BE2C (cell line): ENCODE measurements at regions not wholly inside any gene's neighbourhood (a gene's known extent, or its start where the extent isn't known, plus 50 kb on each side); places are given as distances from the start of the nearest gene placed in this dataset.
"Not testable (repeated sequence)": the region's sequence is repeated elsewhere in the genome, so short reads cannot be mapped to it uniquely, and the experiment has no call there.

Source experiments
- DNase-seq: peaks from one replicate; pipeline ENCODE4 v3.0.0-alpha.2; 2020
- H3K27me3 ChIP-seq: fragments of 250-450 bp; sonication (Bioruptor Pico); 2 replicates; pipeline ENCODE4 v1.5.1; 2020; ENCODE audit warnings: mild to moderate bottlenecking
- H3K36me3 ChIP-seq: fragments of 250-450 bp; sonication (Bioruptor Pico); 2 replicates; pipeline ENCODE4 v1.5.1; 2020; ENCODE audit warnings: mild to moderate bottlenecking
- H3K4me1 ChIP-seq: fragments of 250-450 bp; sonication (Bioruptor Pico); 2 replicates; pipeline ENCODE4 v1.5.1; 2020
- H3K4me3 ChIP-seq: 2 replicates; pipeline ENCODE4 v1.5.1; 2011; ENCODE audit warnings: low read depth, low read length
- H3K9me3 ChIP-seq: fragments of 250-450 bp; sonication (Bioruptor Pico); 2 replicates; pipeline ENCODE4 v1.5.1; 2020
- TF ChIP-seq, protein P1 (sequence below): IDR thresholded peaks from 2 replicates; pipeline ENCODE4 v1.5.1; 2012; ENCODE audit warnings: mild to moderate bottlenecking, low read depth, low read length

DNA sequence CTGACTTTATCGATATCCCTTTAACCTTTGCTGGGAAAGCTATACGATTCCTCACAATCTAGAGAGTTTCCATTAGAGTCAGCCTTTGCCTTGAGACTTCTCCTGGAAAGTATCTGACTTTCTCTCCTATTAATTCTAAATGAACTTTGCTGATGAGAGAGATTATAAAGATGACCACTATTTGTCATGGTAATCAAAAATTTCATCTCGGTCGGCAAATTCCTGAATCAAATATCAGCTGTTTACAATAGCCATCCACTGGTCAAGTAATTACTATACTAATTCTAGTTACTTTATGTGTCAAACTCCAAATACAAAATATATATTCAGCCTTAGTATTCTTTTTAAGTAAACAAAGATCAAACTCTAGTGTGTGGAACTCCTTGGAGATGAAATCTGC is 164.4 kb upstream of the ITGA1 start:
- TF ChIP-seq, protein P1, sequence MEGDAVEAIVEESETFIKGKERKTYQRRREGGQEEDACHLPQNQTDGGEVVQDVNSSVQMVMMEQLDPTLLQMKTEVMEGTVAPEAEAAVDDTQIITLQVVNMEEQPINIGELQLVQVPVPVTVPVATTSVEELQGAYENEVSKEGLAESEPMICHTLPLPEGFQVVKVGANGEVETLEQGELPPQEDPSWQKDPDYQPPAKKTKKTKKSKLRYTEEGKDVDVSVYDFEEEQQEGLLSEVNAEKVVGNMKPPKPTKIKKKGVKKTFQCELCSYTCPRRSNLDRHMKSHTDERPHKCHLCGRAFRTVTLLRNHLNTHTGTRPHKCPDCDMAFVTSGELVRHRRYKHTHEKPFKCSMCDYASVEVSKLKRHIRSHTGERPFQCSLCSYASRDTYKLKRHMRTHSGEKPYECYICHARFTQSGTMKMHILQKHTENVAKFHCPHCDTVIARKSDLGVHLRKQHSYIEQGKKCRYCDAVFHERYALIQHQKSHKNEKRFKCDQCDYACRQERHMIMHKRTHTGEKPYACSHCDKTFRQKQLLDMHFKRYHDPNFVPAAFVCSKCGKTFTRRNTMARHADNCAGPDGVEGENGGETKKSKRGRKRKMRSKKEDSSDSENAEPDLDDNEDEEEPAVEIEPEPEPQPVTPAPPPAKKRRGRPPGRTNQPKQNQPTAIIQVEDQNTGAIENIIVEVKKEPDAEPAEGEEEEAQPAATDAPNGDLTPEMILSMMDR: no peak
- no peaks in the 10 kb centered on the region for H3K9me3 ChIP-seq
- no peaks in the 10 kb centered on the region for H3K36me3 ChIP-seq
- no peaks in the 10 kb centered on the region; the same call in 1 of the 2 replicates for H3K4me1 ChIP-seq
- H3K27me3 ChIP-seq: no peaks in the 10 kb centered on the region
- no peak overlapping the region for H3K4me3 ChIP-seq
- DNase-seq: no peak

DNA sequence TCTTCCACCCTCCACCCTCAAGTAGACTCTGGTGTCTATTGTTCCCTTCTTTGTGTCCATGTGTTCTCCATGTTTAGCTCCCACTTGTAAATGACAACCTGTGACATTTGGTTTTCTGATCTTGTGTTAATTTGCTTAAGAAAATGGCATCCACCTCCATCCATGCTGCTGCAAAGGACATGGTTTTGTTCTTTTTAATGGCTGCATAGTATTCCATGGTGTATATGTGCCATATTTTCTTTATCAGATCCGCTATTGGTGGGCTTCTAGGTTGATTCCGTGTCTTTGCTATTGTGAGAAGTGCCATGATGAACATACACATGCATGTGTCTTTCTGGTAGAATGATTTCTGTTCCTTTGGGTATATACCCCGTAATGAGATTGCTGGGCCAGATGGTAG is 163.4 kb upstream of the ITGA1 start:
- no peak overlapping the region for H3K4me3 ChIP-seq
- H3K27me3 ChIP-seq: no peaks in the 10 kb centered on the region
- DNase-seq: no peak
- no peaks in the 10 kb centered on the region for H3K36me3 ChIP-seq
- H3K4me1 ChIP-seq: no peaks in the 10 kb centered on the region; the same call in 1 of the 2 replicates
- TF ChIP-seq, protein P1: no peak
- H3K9me3 ChIP-seq: no peaks in the 10 kb centered on the region

DNA sequence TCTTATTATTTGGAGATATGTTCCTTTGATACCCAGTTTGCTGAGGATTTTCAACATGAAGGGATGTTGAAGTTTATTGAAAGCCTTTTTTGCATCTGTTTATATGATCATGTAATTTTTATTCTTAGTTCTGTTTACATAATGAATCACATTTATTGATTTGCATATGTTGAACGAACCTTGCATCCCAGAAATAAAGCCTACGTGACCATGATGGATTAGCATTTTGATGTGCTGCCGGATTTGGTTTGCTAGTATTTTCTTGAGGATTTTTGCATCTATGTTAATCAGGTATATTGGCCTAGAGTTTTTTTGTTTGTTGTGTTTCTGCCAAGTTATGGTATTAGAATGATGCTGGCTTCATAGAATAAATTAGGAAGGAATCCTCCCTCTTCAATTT is 161.4 kb upstream of the ITGA1 start:
- TF ChIP-seq, protein P1: no peak
- Histone ChIP-seq H3K4me3 (no peak overlapping the region), H3K4me1 (no peaks in the 10 kb centered on the region; the same call in 1 of the 2 replicates), H3K36me3 (no peaks in the 10 kb centered on the region), H3K9me3 (no peaks in the 10 kb centered on the region), H3K27me3 (no peaks in the 10 kb centered on the region)
- no peak for DNase-seq

DNA sequence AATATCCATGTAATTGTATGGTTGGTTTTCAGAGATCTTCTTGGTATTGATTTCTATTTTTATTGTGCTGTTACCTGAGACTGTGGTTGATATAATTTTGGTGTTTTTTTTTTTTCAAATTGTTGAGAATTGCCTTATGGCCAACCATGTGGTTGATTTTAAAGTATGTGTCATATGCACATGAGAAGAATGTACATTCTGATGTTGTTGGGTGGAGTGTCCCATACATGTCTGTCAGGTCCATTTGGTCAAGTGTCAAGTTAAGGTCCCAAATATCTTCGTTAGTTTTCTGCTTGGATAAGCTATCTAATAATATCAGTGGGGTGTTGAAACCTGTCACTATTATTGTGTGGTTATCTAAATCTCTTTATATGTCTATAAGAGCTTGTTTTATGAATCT is 160.0 kb upstream of the ITGA1 start:
- H3K4me3 ChIP-seq: no peak overlapping the region
- no peaks in the 10 kb centered on the region for H3K9me3 ChIP-seq
- TF ChIP-seq, protein P1: no peak
- H3K4me1 ChIP-seq: no peaks in the 10 kb centered on the region
- no peaks in the 10 kb centered on the region for H3K36me3 ChIP-seq
- no peak for DNase-seq
- H3K27me3 ChIP-seq: no peaks in the 10 kb centered on the region

DNA sequence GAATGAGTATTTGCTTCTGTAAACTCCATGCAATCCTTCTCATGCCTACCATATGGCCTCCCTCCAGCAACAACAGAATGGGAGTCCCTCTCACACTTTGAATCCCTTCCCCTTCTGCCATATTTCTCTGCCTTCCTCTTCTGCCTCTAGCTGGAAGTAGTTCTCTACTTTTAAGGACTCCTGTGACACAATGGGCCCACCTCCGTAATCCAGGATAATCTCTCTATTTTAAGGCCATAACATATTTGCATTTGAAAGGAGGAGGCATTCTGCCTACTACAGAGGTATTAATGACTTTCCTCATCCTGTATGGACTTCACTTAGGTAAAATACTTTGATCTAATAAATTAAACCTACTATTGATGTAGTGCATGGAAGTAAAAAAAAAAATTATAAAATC is 155.4 kb upstream of the ITGA1 start:
- Histone ChIP-seq H3K4me1 (no peaks in the 10 kb centered on the region), H3K27me3 (no peaks in the 10 kb centered on the region), H3K9me3 (no peaks in the 10 kb centered on the region), H3K4me3 (no peak overlapping the region), H3K36me3 (no peaks in the 10 kb centered on the region)
- TF ChIP-seq, protein P1: no peak
- DNase-seq: no peak

DNA sequence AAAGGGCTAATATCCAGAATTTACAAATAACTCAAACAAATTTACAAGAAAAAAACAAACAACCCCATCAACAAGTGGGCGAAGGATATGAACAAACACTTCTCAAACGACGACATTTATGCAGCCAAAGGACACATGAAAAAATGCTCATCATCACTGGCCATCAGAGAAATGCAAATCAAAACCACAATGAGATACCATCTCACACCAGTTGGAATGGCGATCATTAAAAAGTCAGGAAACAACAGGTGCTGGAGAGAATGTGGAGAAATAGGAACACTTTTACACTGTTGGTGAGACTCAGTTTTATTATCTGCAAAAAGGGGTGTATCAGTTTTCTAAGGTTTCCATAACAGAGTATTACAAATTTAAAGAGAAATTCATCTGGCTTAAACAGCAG is 153.5 kb upstream of the ITGA1 start:
- H3K4me1 ChIP-seq, H3K4me3 ChIP-seq, H3K27me3 ChIP-seq, DNase-seq, H3K9me3 ChIP-seq, H3K36me3 ChIP-seq: not testable (repeated sequence)

DNA sequence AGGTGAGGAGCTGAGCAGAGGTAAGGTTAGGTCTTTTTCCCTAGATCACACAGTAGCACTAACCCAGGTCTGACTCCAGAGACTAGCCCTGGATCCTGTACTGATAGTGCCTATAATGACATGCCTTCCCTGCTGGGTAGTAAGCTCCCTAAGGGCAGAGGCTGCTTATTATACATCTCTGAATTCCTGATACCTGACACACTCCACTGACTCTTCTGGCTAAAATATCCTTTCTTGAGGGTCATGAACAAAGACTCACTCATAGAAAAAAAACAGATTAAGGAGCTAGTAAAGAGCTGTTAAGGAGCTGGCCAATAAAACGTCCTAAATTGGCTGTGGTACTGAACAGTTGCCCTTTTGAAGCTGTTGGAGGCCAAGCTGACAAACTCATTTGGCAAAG is 149.0 kb upstream of the ITGA1 start:
- TF ChIP-seq, protein P1: no peak
- no peaks in the 10 kb centered on the region for H3K4me1 ChIP-seq
- H3K9me3 ChIP-seq: peaks cover 3% of the 10 kb centered on the region; the same call in 1 of the 2 replicates
- no peak for DNase-seq
- no peaks in the 10 kb centered on the region for H3K36me3 ChIP-seq
- no peaks in the 10 kb centered on the region for H3K27me3 ChIP-seq
- no peak overlapping the region for H3K4me3 ChIP-seq
